ENCODE measurements at regions not wholly inside any gene's neighbourhood (a gene's known extent, or its start where the extent isn't known, plus 50 kb on each side); places are given as distances from the start of the nearest gene placed in this dataset.
"Not testable (repeated sequence)": the region's sequence is repeated elsewhere in the genome, so short reads cannot be mapped to it uniquely, and the experiment has no call there.

GRCh38 chr3:35849496-35849895, 210.2 kb downstream of the ARPP21 start:
- DNase-seq: no peak

GRCh38 chr3:35849963-35850362, 210.6 kb downstream of the ARPP21 start:
- DNase-seq: no peak

GRCh38 chr3:35857004-35857403, 217.7 kb downstream of the ARPP21 start:
- DNase-seq: no peak

- no peak for DNase-seq
Observed at GRCh38 chr3:35862057-35862456, 222.7 kb downstream of the ARPP21 start.

GRCh38 chr3:35864871-35865270, 225.5 kb downstream of the ARPP21 start:
- no peak for DNase-seq

- DNase-seq: no peak
Observed at GRCh38 chr3:35867791-35868190, 228.5 kb downstream of the ARPP21 start.

GRCh38 chr3:35871009-35871408, 231.7 kb downstream of the ARPP21 start:
- no peak for DNase-seq

- DNase-seq: no peak
Observed at GRCh38 chr3:35883929-35884328, 244.6 kb downstream of the ARPP21 start.

- no peak for DNase-seq
Observed at GRCh38 chr3:35894735-35895134, 255.4 kb downstream of the ARPP21 start.

GRCh38 chr3:35899245-35899644, 259.9 kb downstream of the ARPP21 start:
- no peak for DNase-seq

- DNase-seq: no peak
Observed at GRCh38 chr3:35900079-35900478, 260.8 kb downstream of the ARPP21 start.

GRCh38 chr3:35908366-35909232, 269.3 kb downstream of the ARPP21 start:
- peak; percentile 39 for DNase-seq

GRCh38 chr3:35919160-35919559, 279.8 kb downstream of the ARPP21 start:
- DNase-seq: no peak

- DNase-seq: no peak
Observed at GRCh38 chr3:35921718-35922117, 282.4 kb downstream of the ARPP21 start.

- DNase-seq: not testable (repeated sequence)
Observed at GRCh38 chr3:35924070-35924469, 284.7 kb downstream of the ARPP21 start.

- DNase-seq: peak; percentile 47
Observed at GRCh38 chr3:35927441-35927840, 288.1 kb downstream of the ARPP21 start.

- DNase-seq: no peak
Observed at GRCh38 chr3:35929158-35929557, 289.8 kb downstream of the ARPP21 start.

GRCh38 chr3:35931867-35932266, 292.5 kb downstream of the ARPP21 start:
- DNase-seq: no peak

- no peak for DNase-seq
Observed at GRCh38 chr3:35932995-35933394, 293.7 kb downstream of the ARPP21 start.

- no peak for DNase-seq
Observed at GRCh38 chr3:35936571-35936970, 297.2 kb downstream of the ARPP21 start.

- no peak for DNase-seq
Observed at GRCh38 chr3:35944926-35945710, 305.8 kb downstream of the ARPP21 start.

- DNase-seq: no peak
Observed at GRCh38 chr3:35946121-35946853, 307.0 kb downstream of the ARPP21 start.

- no peak for DNase-seq
Observed at GRCh38 chr3:35946854-35947515, 307.7 kb downstream of the ARPP21 start.
